ENCODE measurements at regions not wholly inside any gene's neighbourhood (a gene's known extent, or its start where the extent isn't known, plus 50 kb on each side); places are given as distances from the start of the nearest gene placed in this dataset.
"Not testable (repeated sequence)": the region's sequence is repeated elsewhere in the genome, so short reads cannot be mapped to it uniquely, and the experiment has no call there.

GRCh38 chr11:23933721-23934120, 563.1 kb upstream of the LUZP2 start:
- Histone ChIP-seq H3K27me3 (no peaks in the 10 kb centered on the region), H3K4me1 (no peaks in the 10 kb centered on the region), H3K36me3 (no peaks in the 10 kb centered on the region), H3K4me3 (no peak overlapping the region), H3K27ac (no peak overlapping the region), H3K9me3 (no peaks in the 10 kb centered on the region)
- TF ChIP-seq POLR2A (IDR thresholded peaks at IDR 0.05) (no peak), CTCF (IDR thresholded peaks at IDR 0.05) (no peak)
- DNase-seq: no peak

GRCh38 chr11:23934671-23935270, 562.1 kb upstream of the LUZP2 start:
- not testable (repeated sequence) for H3K36me3 ChIP-seq, H3K9me3 ChIP-seq, DNase-seq, H3K27me3 ChIP-seq, H3K4me1 ChIP-seq, H3K27ac ChIP-seq, H3K4me3 ChIP-seq

- not testable (repeated sequence) for H3K27ac ChIP-seq, H3K27me3 ChIP-seq, H3K4me3 ChIP-seq, H3K36me3 ChIP-seq, H3K9me3 ChIP-seq, H3K4me1 ChIP-seq, DNase-seq
These were observed 554.6 kb upstream of the LUZP2 start for GRCh38 chr11:23942117-23942815.

- Histone ChIP-seq H3K4me3 (no peak overlapping the region), H3K27ac (no peak overlapping the region), H3K4me1 (no peaks in the 10 kb centered on the region), H3K9me3 (no peaks in the 10 kb centered on the region), H3K27me3 (no peaks in the 10 kb centered on the region), H3K36me3 (no peaks in the 10 kb centered on the region)
- no peak for DNase-seq
- TF ChIP-seq CTCF (IDR thresholded peaks at IDR 0.05) (no peak), POLR2A (IDR thresholded peaks at IDR 0.05) (no peak)
These were observed 551.9 kb upstream of the LUZP2 start for GRCh38 chr11:23944923-23945322.

GRCh38 chr11:23947883-23948282, 549.0 kb upstream of the LUZP2 start:
- Histone ChIP-seq H3K27ac (no peak overlapping the region), H3K4me1 (no peaks in the 10 kb centered on the region), H3K4me3 (no peak overlapping the region), H3K9me3 (no peaks in the 10 kb centered on the region), H3K36me3 (no peaks in the 10 kb centered on the region), H3K27me3 (no peaks in the 10 kb centered on the region)
- TF ChIP-seq POLR2A (IDR thresholded peaks at IDR 0.05) (no peak), CTCF (IDR thresholded peaks at IDR 0.05) (no peak)
- no peak for DNase-seq

- no peaks in the 10 kb centered on the region for H3K9me3 ChIP-seq
- H3K4me1 ChIP-seq: no peaks in the 10 kb centered on the region
- H3K36me3 ChIP-seq: no peaks in the 10 kb centered on the region
- no peak overlapping the region for H3K4me3 ChIP-seq
- DNase-seq: no peak
- H3K27me3 ChIP-seq: no peaks in the 10 kb centered on the region
- no peak overlapping the region for H3K27ac ChIP-seq
- TF ChIP-seq POLR2A (IDR thresholded peaks at IDR 0.05): no peak
- no peak for TF ChIP-seq CTCF (IDR thresholded peaks at IDR 0.05)
These were observed 548.0 kb upstream of the LUZP2 start for GRCh38 chr11:23948851-23949250.
